ENCODE measurements at regions not wholly inside any gene's neighbourhood (a gene's known extent, or its start where the extent isn't known, plus 50 kb on each side); places are given as distances from the start of the nearest gene placed in this dataset.

GRCh38 chr5:5787373-5787772, 364.9 kb downstream of the ICE1 start:
- Mint-ChIP-seq H3K4me3 (no peak overlapping the region), H3K4me1 (ENCODE audit: low read depth) (no peaks in the 10 kb centered on the region), H3K27ac (no peak overlapping the region)

GRCh38 chr5:5784101-5784500, 361.6 kb downstream of the ICE1 start:
- H3K4me1 Mint-ChIP-seq (ENCODE audit: low read depth) = no peaks in the 10 kb centered on the region
- H3K4me3 Mint-ChIP-seq = no peak overlapping the region
- peaks cover 2 to 4% of the 10 kb centered on the region in 2 donors for H3K9me3 Mint-ChIP-seq
- H3K27me3 Mint-ChIP-seq (ENCODE audit: low read depth) = no peaks in the 10 kb centered on the region
- H3K27ac Mint-ChIP-seq = no peak overlapping the region
- H3K36me3 Mint-ChIP-seq (ENCODE audit: insufficient read depth in 2 of 2) = no peaks in the 10 kb centered on the region
- DNase-seq (no peak), ATAC-seq (replicated peaks in 1 of 2) (no peak)

More at GRCh38 chr5:5787373-5787772, 364.9 kb downstream of the ICE1 start:
- peaks cover 17% of the 10 kb centered on the region for H3K27me3 Mint-ChIP-seq (ENCODE audit: low read depth)
- ATAC-seq (replicated peaks in 1 of 2) (no peak), DNase-seq (no peak)
- no peaks in the 10 kb centered on the region for H3K36me3 Mint-ChIP-seq (ENCODE audit: insufficient read depth in 2 of 2)
- H3K9me3 Mint-ChIP-seq = peaks cover 3 to 6% of the 10 kb centered on the region in 2 donors

GRCh38 chr5:5783021-5783420, 360.5 kb downstream of the ICE1 start:
- H3K4me1 Mint-ChIP-seq (ENCODE audit: low read depth) = no peaks in the 10 kb centered on the region
- H3K27me3 Mint-ChIP-seq (ENCODE audit: low read depth) = no peaks in the 10 kb centered on the region
- ATAC-seq (replicated peaks in 1 of 2) (no peak), DNase-seq (no peak)
- no peak overlapping the region for H3K4me3 Mint-ChIP-seq
- H3K36me3 Mint-ChIP-seq (ENCODE audit: insufficient read depth in 2 of 2) = no peaks in the 10 kb centered on the region
- no peak overlapping the region for H3K27ac Mint-ChIP-seq
- H3K9me3 Mint-ChIP-seq = peaks cover 0 to 4% of the 10 kb centered on the region in 2 donors

- Mint-ChIP-seq H3K4me3 (no peak overlapping the region), H3K4me1 (ENCODE audit: low read depth) (no peaks in the 10 kb centered on the region), H3K27me3 (ENCODE audit: low read depth) (no peaks in the 10 kb centered on the region), H3K9me3 (peaks cover 0 to 2% of the 10 kb centered on the region in 2 donors), H3K36me3 (ENCODE audit: insufficient read depth in 2 of 2) (no peaks in the 10 kb centered on the region), H3K27ac (no peak overlapping the region)
- DNase-seq = no peak
- no peak for ATAC-seq (replicated peaks in 1 of 2)
Measured at GRCh38 chr5:5782402-5782801, 359.9 kb downstream of the ICE1 start.

- H3K4me1 Mint-ChIP-seq (ENCODE audit: low read depth) = no peaks in the 10 kb centered on the region
- no peaks in the 10 kb centered on the region for H3K27me3 Mint-ChIP-seq (ENCODE audit: low read depth)
- H3K36me3 Mint-ChIP-seq (ENCODE audit: insufficient read depth in 2 of 2) = no peaks in the 10 kb centered on the region
- H3K27ac Mint-ChIP-seq = no peak overlapping the region
- ATAC-seq (replicated peaks in 1 of 2) (no peak), DNase-seq (no peak)
- no peaks in the 10 kb centered on the region for H3K9me3 Mint-ChIP-seq
- H3K4me3 Mint-ChIP-seq = no peak overlapping the region
Measured at GRCh38 chr5:5781335-5781734, 358.9 kb downstream of the ICE1 start.

- Mint-ChIP-seq H3K36me3 (ENCODE audit: insufficient read depth in 2 of 2) (no peaks in the 10 kb centered on the region), H3K4me3 (no peak overlapping the region), H3K9me3 (no peaks in the 10 kb centered on the region), H3K4me1 (ENCODE audit: low read depth) (no peaks in the 10 kb centered on the region), H3K27me3 (ENCODE audit: low read depth) (no peaks in the 10 kb centered on the region), H3K27ac (no peak overlapping the region)
- ATAC-seq (replicated peaks in 1 of 2) (no peak), DNase-seq (no peak)
Measured at GRCh38 chr5:5780253-5780652, 357.8 kb downstream of the ICE1 start.

- Mint-ChIP-seq H3K36me3 (ENCODE audit: insufficient read depth in 2 of 2) (no peaks in the 10 kb centered on the region), H3K4me1 (ENCODE audit: low read depth) (no peaks in the 10 kb centered on the region), H3K27me3 (ENCODE audit: low read depth) (no peaks in the 10 kb centered on the region), H3K27ac (no peak overlapping the region), H3K9me3 (no peaks in the 10 kb centered on the region), H3K4me3 (no peak overlapping the region)
- no peak for DNase-seq
- ATAC-seq (replicated peaks in 1 of 2) = no peak
Measured at GRCh38 chr5:5777013-5777412, 354.5 kb downstream of the ICE1 start.

- H3K36me3 Mint-ChIP-seq (ENCODE audit: insufficient read depth in 2 of 2) = no peaks in the 10 kb centered on the region
- no peak for DNase-seq
- H3K4me1 Mint-ChIP-seq (ENCODE audit: low read depth) = no peaks in the 10 kb centered on the region
- H3K4me3 Mint-ChIP-seq = no peak overlapping the region
- H3K9me3 Mint-ChIP-seq = no peaks in the 10 kb centered on the region
- ATAC-seq (replicated peaks in 1 of 2) = no peak
- H3K27me3 Mint-ChIP-seq (ENCODE audit: low read depth) = no peaks in the 10 kb centered on the region
- H3K27ac Mint-ChIP-seq = no peak overlapping the region
Measured at GRCh38 chr5:5772202-5772601, 349.7 kb downstream of the ICE1 start.

GRCh38 chr5:5770825-5771224, 348.3 kb downstream of the ICE1 start:
- no peaks in the 10 kb centered on the region for H3K9me3 Mint-ChIP-seq
- H3K36me3 Mint-ChIP-seq (ENCODE audit: insufficient read depth in 2 of 2) = no peaks in the 10 kb centered on the region
- no peak overlapping the region for H3K27ac Mint-ChIP-seq
- no peak overlapping the region for H3K4me3 Mint-ChIP-seq
- no peaks in the 10 kb centered on the region for H3K4me1 Mint-ChIP-seq (ENCODE audit: low read depth)
- peaks cover 6% of the 10 kb centered on the region for H3K27me3 Mint-ChIP-seq (ENCODE audit: low read depth)
- DNase-seq (no peak), ATAC-seq (replicated peaks in 1 of 2) (no peak)

- H3K4me3 Mint-ChIP-seq = no peak overlapping the region
Measured at GRCh38 chr5:5767286-5767928, 344.9 kb downstream of the ICE1 start.

GRCh38 chr5:5765066-5765850, 342.8 kb downstream of the ICE1 start:
- Mint-ChIP-seq H3K36me3 (ENCODE audit: insufficient read depth in 2 of 2) (no peaks in the 10 kb centered on the region), H3K27ac (no peak overlapping the region), H3K4me3 (no peak overlapping the region), H3K27me3 (ENCODE audit: low read depth) (peaks cover 6% of the 10 kb centered on the region), H3K4me1 (ENCODE audit: low read depth) (no peaks in the 10 kb centered on the region), H3K9me3 (no peaks in the 10 kb centered on the region)
- ATAC-seq (replicated peaks in 1 of 2) (no peak), DNase-seq (no peak)

More at GRCh38 chr5:5767286-5767928, 344.9 kb downstream of the ICE1 start:
- Mint-ChIP-seq H3K36me3 (ENCODE audit: insufficient read depth in 2 of 2) (no peaks in the 10 kb centered on the region), H3K27me3 (ENCODE audit: low read depth) (peaks cover 6% of the 10 kb centered on the region), H3K4me1 (ENCODE audit: low read depth) (no peaks in the 10 kb centered on the region), H3K9me3 (no peaks in the 10 kb centered on the region), H3K27ac (no peak overlapping the region)
- no peak for DNase-seq
- no peak for ATAC-seq (replicated peaks in 1 of 2)

GRCh38 chr5:5764246-5764645, 341.8 kb downstream of the ICE1 start:
- ATAC-seq (replicated peaks in 1 of 2) (no peak), DNase-seq (no peak)
- no peaks in the 10 kb centered on the region for H3K4me1 Mint-ChIP-seq (ENCODE audit: low read depth)
- no peak overlapping the region for H3K4me3 Mint-ChIP-seq
- no peak overlapping the region for H3K27ac Mint-ChIP-seq
- peaks cover 6% of the 10 kb centered on the region for H3K27me3 Mint-ChIP-seq (ENCODE audit: low read depth)
- no peaks in the 10 kb centered on the region for H3K36me3 Mint-ChIP-seq (ENCODE audit: insufficient read depth in 2 of 2)
- no peaks in the 10 kb centered on the region for H3K9me3 Mint-ChIP-seq

- DNase-seq = no peak
- no peak overlapping the region for H3K4me3 Mint-ChIP-seq
- no peaks in the 10 kb centered on the region for H3K4me1 Mint-ChIP-seq (ENCODE audit: low read depth)
- H3K36me3 Mint-ChIP-seq (ENCODE audit: insufficient read depth in 2 of 2) = no peaks in the 10 kb centered on the region
- H3K27me3 Mint-ChIP-seq (ENCODE audit: low read depth) = no peaks in the 10 kb centered on the region
- H3K27ac Mint-ChIP-seq = no peak overlapping the region
- no peak for ATAC-seq (replicated peaks in 1 of 2)
- no peaks in the 10 kb centered on the region for H3K9me3 Mint-ChIP-seq
Measured at GRCh38 chr5:5756762-5757161, 334.3 kb downstream of the ICE1 start.

GRCh38 chr5:5755888-5756287, 333.4 kb downstream of the ICE1 start:
- no peaks in the 10 kb centered on the region for H3K36me3 Mint-ChIP-seq (ENCODE audit: insufficient read depth in 2 of 2)
- DNase-seq = no peak
- no peak for ATAC-seq (replicated peaks in 1 of 2)
- H3K27me3 Mint-ChIP-seq (ENCODE audit: low read depth) = no peaks in the 10 kb centered on the region
- H3K27ac Mint-ChIP-seq = no peak overlapping the region
- no peak overlapping the region for H3K4me3 Mint-ChIP-seq
- H3K4me1 Mint-ChIP-seq (ENCODE audit: low read depth) = no peaks in the 10 kb centered on the region
- H3K9me3 Mint-ChIP-seq = no peaks in the 10 kb centered on the region

All from activated T-cell treated with anti-CD3 and anti-CD28 coated beads, Interleukin-2, amount 50 U/mL, for 72 hours (primary cell).